Osteoblast (primary cell): ENCODE measurements at regions not wholly inside any gene's neighbourhood (a gene's known extent, or its start where the extent isn't known, plus 50 kb on each side); places are given as distances from the start of the nearest gene placed in this dataset.

ENCODE experiments used
- DNase-seq: peaks from one replicate; pipeline ENCODE4 v3.0.0; 2011; ENCODE audit warnings: low spot score, mixed read lengths; ENCODE audit not compliant: insufficient read length; ENCODE audit errors: missing footprints
- H2AFZ ChIP-seq: 2 replicates; pipeline ENCODE4 v1.6.0; 2011; ENCODE audit warnings: mild to moderate bottlenecking, low read length
- H3K27ac ChIP-seq: 2 replicates; pipeline ENCODE4 v1.5.1; 2011; ENCODE audit warnings: mild to moderate bottlenecking, low read depth, low read length, moderate library complexity
- H3K27me3 ChIP-seq: 2 replicates; pipeline ENCODE4 v1.6.0; 2012; ENCODE audit warnings: mild to moderate bottlenecking, control low read depth, inconsistent platforms, low read length, moderate library complexity; ENCODE audit not compliant: insufficient read depth
- H3K36me3 ChIP-seq: 2 replicates; pipeline ENCODE4 v1.5.1; 2011; ENCODE audit warnings: mild to moderate bottlenecking, low read length, control low read depth, moderate library complexity; ENCODE audit not compliant: insufficient read depth
- H3K4me1 ChIP-seq: 2 replicates; pipeline ENCODE4 v1.5.1; 2011; ENCODE audit warnings: mild to moderate bottlenecking, low read length, control low read depth, moderate library complexity; ENCODE audit not compliant: insufficient read depth
- H3K4me2 ChIP-seq: 2 replicates; pipeline ENCODE4 v1.6.0; 2011; ENCODE audit warnings: mild to moderate bottlenecking, low read length; ENCODE audit not compliant: insufficient read depth
- H3K4me3 ChIP-seq: fragments of 200-600 bp; sonication (generic); 3 replicates; pipeline ENCODE4 v1.5.1; 2012; ENCODE audit warnings: mild to moderate bottlenecking, low read length, inconsistent platforms; ENCODE audit not compliant: insufficient read depth
- H3K79me2 ChIP-seq: 2 replicates; pipeline ENCODE4 v1.6.0; 2012; ENCODE audit warnings: mild to moderate bottlenecking, low read length, control low read depth, inconsistent platforms; ENCODE audit not compliant: insufficient read depth
- H3K9me3 ChIP-seq: 2 replicates; pipeline ENCODE4 v1.5.1; 2011; ENCODE audit warnings: low read depth, low read length, control low read depth
- H4K20me1 ChIP-seq: 2 replicates; pipeline ENCODE4 v1.6.0; 2012; ENCODE audit warnings: mild to moderate bottlenecking, low read length, control low read depth; ENCODE audit not compliant: insufficient read depth
- TF ChIP-seq, protein P1 (sequence below): IDR thresholded peaks from 2 replicates; pipeline ENCODE4 v1.5.1; 2011; ENCODE audit warnings: mild to moderate bottlenecking, low read depth, low read length, moderate library complexity; ENCODE audit errors: extremely low read depth

DNA sequence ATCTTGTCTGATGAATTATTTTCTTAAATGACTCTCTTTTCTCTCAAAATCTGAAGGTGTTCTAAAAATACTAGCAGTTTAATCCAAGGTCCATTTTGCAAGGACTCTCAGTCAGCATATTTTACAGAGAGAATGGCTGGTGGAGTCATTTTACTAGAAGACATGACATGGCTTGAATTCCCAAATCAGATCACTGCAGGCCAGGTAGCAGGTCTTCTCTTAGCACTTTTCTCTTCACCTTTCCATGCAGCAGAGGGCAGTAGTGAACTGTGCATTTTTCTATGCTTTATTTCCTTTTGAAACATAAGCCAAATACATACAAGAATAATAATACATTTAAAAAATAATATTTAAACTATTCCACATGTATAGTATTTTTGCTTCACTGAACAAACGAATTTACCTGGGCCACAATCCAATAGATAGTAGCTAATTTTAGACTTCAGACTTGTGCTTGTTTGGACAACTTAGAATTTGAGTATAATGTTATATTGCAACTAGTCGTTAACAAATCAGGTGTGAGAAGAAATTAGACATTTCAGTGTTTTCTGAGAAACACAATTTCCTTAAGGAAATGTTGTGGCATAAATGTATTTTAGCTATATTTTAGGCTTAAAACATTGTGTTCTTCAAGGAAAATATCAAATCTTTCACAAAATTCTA is 289.4 kb upstream of the DAB2 start:
- H3K27ac ChIP-seq, result no peak overlapping the region
- H4K20me1 ChIP-seq, result no peaks in the 10 kb centered on the region
- no peaks in the 10 kb centered on the region for H3K9me3 ChIP-seq
- H3K4me3 ChIP-seq, result no peak overlapping the region
- H3K27me3 ChIP-seq, result no peaks in the 10 kb centered on the region
- peak; percentile 21 for DNase-seq
- no peak overlapping the region for H3K4me2 ChIP-seq
- no peaks in the 10 kb centered on the region for H3K79me2 ChIP-seq
- peaks cover 8% of the 10 kb centered on the region for H3K4me1 ChIP-seq
- H2AFZ ChIP-seq, result no peak overlapping the region
- no peaks in the 10 kb centered on the region for H3K36me3 ChIP-seq
- TF ChIP-seq, protein P1, sequence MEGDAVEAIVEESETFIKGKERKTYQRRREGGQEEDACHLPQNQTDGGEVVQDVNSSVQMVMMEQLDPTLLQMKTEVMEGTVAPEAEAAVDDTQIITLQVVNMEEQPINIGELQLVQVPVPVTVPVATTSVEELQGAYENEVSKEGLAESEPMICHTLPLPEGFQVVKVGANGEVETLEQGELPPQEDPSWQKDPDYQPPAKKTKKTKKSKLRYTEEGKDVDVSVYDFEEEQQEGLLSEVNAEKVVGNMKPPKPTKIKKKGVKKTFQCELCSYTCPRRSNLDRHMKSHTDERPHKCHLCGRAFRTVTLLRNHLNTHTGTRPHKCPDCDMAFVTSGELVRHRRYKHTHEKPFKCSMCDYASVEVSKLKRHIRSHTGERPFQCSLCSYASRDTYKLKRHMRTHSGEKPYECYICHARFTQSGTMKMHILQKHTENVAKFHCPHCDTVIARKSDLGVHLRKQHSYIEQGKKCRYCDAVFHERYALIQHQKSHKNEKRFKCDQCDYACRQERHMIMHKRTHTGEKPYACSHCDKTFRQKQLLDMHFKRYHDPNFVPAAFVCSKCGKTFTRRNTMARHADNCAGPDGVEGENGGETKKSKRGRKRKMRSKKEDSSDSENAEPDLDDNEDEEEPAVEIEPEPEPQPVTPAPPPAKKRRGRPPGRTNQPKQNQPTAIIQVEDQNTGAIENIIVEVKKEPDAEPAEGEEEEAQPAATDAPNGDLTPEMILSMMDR, result peak; percentile 72

DNA sequence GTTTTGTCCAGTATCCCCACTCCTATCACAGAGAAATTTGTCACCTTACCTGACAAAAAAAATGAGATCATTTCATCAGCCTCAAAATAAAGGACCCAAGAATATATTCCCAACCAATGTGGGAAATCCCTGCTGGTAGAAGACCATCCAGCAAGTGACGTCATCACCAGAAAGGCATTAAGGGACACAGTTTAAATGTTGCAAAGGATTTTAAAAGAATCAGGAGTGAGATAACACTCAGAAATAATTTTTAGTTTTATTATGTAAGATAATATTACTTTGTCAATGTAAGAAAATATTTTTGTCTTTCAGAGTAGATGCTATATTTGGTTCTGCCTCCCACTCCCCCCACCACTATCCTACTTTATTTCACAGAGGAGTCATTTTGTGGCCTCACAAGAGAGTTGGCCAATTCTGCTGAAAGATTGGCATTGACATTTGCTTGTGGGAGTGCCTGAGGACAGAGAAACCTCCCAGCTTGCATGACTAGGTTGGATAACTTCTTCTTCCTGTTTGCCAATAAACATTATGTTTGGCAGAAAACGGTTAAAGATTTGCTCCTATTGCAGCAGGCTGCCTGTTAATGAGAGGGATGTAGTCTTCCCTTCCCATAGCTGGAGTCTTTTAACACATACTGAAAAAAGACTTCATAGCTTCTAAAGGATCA is 288.6 kb upstream of the DAB2 start:
- no peak overlapping the region for H3K27ac ChIP-seq
- no peaks in the 10 kb centered on the region for H3K27me3 ChIP-seq
- H4K20me1 ChIP-seq, result no peaks in the 10 kb centered on the region
- no peak overlapping the region for H3K4me3 ChIP-seq
- no peaks in the 10 kb centered on the region for H3K36me3 ChIP-seq
- no peaks in the 10 kb centered on the region for H3K9me3 ChIP-seq
- H2AFZ ChIP-seq, result peak overlapping the region; percentile 28
- H3K79me2 ChIP-seq, result no peaks in the 10 kb centered on the region
- H3K4me1 ChIP-seq, result peaks cover 8% of the 10 kb centered on the region
- no peak overlapping the region for H3K4me2 ChIP-seq
- TF ChIP-seq, protein P1, result no peak
- DNase-seq, result no peak

DNA sequence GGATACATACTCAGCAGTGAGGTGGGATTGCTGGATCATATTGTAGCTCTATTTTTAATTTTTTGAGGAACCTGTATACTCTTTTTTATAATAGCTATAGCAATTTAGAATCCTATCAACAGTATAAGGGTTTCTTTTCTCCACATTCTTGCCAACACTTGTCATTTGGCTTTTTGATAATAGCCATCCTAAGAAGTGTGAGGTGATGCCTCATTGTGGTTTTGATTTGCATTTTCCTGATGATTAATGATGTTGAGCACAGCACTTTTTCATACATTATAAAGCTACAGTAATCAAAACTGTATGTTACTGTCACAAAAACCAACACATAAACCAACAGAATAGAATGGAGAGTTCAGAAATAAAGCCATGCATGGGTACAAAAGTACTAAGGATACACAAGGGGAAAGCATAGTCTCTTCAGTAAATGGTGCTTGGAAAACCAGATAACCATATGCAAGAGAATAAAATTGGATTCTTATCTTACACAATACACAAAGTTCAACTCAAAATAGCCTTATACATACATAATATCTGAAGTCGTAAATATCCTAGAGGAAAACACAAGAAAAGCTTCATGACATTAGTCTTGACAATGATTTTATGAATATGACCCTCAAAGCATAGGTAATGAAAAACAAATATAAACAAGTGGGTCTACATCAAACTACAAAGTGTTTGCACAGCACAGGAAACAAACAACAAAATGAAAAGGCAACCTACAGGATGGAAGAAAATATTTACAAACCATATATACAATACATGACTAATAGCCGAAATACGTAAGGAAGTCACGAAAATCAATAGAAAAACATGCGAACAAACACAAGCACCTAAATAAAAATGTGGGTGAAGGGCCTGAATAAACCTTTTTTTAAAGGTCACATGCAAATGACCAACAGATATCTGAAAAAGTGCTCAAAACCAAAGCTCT is 287.8 kb upstream of the DAB2 start:
- TF ChIP-seq, protein P1, result no peak
- DNase-seq, result no peak
- no peak overlapping the region for H3K27ac ChIP-seq

More for the DNA sequence above, 287.8 kb upstream of the DAB2 start:
- H3K4me2 ChIP-seq, result no peak overlapping the region
- H3K79me2 ChIP-seq, result no peaks in the 10 kb centered on the region
- H2AFZ ChIP-seq, result no peak overlapping the region
- no peaks in the 10 kb centered on the region for H3K27me3 ChIP-seq
- no peaks in the 10 kb centered on the region for H3K9me3 ChIP-seq
- H3K4me3 ChIP-seq, result no peak overlapping the region
- no peaks in the 10 kb centered on the region for H4K20me1 ChIP-seq
- no peaks in the 10 kb centered on the region for H3K36me3 ChIP-seq
- H3K4me1 ChIP-seq, result peaks cover 8% of the 10 kb centered on the region
